DMS53 (cell line): ENCODE measurements at regions not wholly inside any gene's neighbourhood (a gene's known extent, or its start where the extent isn't known, plus 50 kb on each side); places are given as distances from the start of the nearest gene placed in this dataset.
A peak's percentile ranks its signal among the peaks of the same experiment; 100 is the strongest.

ENCODE experiments used
- DNase-seq: peaks from one replicate; lab custom pipeline; 2025; lab: John Stamatoyannopoulos, UW

GRCh38 chr5:118778941-118779340, 209.4 kb downstream of the DTWD2 start:
- no peak for DNase-seq

DNA sequence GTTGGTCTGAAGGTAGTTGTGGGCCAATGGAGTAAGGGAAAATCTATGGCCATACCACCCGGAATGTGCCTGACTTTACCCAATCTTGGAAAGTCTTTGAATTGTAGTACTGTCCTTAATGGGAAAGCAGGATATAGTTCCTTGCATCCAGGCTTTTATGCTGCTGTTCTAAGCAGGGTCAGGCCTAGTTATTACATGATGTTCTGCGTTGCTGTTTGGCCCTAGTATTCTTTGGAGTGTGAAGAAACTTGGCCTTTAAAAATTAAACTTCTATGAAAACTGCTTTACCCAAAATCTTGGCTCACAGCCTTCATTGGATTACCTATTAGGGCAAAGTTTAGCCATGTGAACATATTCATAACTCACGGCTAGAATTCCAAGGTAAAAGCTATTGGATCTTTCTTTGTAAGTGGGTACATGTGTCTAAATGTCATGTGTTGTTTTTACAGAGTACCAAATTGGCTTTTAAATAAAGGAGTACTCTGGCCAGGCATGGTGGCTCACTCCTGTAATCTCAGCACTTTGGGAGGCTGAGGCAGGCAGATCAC, 211.1 kb downstream of the DTWD2 start:
- DNase-seq, result no peak

GRCh38 chr5:118776755-118777154, 211.6 kb downstream of the DTWD2 start:
- DNase-seq, result no peak

DNA sequence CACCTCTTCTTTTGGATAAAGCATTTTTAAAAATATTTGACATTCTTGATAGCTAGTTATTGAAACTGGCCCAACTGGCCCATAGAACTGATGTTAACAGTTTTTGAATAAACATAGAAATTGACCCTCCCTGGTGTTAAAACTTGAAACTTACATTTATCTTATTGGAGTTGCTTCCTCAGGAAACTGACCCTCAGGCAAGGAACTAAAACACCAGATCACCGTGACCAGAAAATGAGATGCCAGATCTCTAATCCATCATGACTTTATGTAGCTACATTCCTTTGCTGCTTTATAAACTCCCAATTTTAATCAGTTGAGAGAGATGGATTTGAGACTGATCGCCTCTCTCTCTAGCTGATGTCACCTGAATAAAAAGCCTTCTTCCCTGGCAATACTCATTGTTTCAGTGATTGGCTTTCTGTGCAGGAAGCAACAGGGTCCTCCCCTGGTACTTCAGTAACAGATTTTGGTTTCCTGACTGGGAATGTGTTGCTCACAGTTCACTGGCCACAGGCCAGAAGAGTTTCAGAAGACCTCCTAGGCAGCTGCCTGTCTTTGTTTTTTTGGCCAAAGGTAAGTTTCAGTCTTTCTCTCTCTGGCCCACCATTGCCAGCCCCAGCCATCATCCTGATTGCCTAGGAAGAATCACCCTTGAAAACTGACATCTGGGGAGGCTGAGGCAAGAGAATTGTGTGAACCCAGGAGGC, 212.4 kb downstream of the DTWD2 start:
- no peak for DNase-seq

GRCh38 chr5:118768607-118769175, 219.7 kb downstream of the DTWD2 start:
- DNase-seq, result no peak

- no peak for DNase-seq
Measured at GRCh38 chr5:118762291-118762690, 226.1 kb downstream of the DTWD2 start.

DNA sequence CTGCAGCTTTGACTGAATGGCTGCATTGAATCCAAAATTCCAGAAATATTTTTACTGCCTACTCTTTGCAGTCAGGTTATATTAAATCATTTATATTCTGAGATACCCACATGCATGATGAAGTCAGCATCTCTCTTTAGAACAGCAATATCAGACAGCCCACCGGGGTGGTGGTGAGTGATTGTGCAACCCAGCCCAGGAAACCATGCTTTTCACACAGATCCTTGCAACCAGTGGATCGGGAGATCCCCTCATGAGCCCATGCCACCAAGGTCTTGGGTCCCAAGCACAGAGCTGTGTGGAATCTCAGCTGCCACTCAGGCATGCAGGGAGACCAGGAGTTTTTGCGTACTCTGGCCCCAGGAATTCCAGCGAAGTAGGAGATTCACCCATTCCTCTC, 226.5 kb downstream of the DTWD2 start:
- no peak for DNase-seq

DNA sequence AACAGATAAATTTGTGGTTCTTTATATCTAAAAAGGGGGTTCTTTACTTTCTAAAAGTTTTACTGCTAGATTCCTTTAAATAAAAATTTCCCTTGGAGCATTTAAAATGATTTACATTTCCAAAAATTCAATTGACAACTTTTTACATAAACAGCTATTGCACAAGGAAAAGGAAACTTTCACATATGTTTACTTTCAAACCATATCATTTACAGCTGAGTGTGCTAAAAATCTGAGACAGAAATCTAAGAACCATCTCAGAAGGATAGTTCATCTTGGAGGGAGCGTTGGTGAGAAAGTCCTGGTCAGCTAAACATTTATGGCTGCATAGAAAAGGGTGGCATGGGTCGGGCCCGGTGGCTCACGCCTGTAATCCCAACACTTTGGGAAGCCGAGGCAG, 235.4 kb downstream of the DTWD2 start:
- DNase-seq, result no peak

DNA sequence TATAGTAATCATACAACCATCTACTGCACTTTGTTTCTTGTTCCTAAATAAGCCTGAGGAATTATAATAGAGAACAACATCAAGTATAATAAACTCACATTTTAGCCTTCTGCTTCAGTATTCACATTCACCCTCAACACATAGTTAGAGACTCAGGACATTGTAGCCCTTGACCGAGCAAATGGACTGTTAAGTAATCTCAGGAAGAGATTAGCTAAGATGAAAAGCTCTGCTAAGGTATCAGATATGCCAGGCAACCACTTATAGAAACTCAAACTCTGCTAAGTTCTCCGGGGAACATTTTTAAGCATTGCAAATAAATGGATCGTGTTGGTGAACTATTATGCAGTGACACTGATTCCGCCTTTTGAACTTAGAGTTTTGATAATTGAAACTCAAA, 252.0 kb downstream of the DTWD2 start:
- DNase-seq, result no peak

DNA sequence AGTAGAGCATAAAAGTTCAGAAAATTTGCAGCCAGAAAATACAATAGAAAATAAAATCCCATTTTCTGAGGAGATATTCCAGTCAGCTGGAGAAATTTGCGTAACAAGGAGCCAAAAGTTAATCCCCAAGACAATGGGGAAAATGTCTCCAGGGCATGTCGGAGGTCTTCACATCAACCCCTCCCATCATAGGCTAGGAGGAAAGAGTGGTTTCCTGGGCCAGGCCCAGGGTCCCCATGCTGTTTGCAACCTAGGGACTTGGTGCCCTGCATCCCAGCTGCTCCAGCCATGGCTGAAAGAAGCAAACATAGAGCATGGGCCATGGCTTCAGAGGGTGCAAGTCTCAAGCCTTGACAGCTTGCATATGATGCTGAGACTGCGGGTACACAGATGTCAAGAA, 255.0 kb downstream of the DTWD2 start:
- no peak for DNase-seq

DNA sequence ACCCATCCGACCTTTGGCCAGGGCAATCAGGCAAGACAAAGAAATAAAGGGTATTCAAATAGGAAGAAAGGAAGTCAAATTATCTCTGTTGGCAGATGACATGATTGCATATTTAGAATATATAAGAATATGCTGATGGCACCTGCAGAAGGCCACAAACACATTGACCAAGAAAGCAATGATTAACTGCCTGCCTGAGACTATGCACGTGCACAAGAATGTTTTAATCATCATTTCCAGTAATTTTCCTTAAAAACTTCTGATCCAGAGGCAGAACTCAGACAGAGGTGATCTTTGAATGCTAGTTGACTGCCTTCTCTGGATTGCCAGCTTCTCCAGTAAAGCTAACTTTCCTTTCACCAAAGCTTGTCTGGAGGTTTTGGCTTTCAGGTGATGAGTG, 260.2 kb downstream of the DTWD2 start:
- DNase-seq, result no peak

DNA sequence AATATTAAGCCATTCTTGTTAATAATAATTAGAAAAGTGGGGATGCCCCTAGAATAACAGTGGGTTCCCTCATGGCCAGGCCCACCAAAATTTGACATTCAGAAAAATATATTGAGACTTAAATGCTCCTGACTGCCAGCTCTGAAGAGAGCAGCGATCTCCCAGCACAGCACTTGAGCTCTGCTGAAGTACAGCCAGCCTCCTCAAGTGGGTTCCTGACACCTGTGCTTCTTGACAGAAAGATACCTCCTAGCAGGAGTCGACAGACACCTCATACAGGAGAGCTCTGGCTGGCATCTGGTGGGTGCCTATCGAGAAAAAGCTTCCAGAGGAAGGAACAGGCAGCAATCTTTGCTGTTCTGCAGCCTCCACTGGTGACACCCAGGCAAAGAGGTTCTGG, 261.5 kb downstream of the DTWD2 start:
- DNase-seq, result peak; percentile 16

DNA sequence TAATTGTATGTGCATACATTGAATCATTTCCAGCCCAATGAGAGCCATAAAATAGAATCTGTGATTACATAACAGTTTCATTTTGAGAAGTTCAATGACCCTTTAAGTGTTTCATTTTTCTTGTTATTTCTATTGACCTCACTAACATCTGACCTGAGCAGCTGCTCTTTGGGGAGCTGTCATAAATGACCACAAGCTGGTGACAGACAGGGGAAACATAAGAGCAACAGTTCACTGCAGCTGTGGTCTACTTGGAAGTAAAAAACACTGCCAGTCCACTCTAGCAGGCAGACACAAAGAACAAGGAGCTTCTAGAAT, 265.4 kb downstream of the DTWD2 start:
- no peak for DNase-seq

- no peak for DNase-seq
Measured at GRCh38 chr5:118722122-118723020, 266.0 kb downstream of the DTWD2 start.

DNA sequence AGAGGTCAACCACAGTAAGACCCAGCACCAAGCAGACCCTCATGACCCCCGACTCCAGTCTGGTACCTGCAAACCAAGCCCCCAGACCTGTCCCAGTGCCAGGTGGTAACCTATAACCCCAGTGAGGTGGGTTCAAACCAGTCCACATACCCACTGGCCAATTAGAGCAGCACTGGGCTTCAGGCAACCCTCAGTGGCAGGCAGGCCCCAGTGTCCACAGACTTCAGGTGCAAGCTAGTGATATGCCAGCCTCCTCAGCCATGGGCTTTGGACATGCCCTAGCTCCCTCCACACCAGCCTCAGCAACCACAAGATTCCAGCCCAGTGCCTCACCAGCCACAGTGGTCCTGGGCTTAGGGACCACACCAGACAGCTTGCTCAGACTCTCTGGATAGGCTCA, 276.6 kb downstream of the DTWD2 start:
- no peak for DNase-seq

- DNase-seq, result no peak
Measured at GRCh38 chr5:118705959-118706667, 282.2 kb downstream of the DTWD2 start.

DNA sequence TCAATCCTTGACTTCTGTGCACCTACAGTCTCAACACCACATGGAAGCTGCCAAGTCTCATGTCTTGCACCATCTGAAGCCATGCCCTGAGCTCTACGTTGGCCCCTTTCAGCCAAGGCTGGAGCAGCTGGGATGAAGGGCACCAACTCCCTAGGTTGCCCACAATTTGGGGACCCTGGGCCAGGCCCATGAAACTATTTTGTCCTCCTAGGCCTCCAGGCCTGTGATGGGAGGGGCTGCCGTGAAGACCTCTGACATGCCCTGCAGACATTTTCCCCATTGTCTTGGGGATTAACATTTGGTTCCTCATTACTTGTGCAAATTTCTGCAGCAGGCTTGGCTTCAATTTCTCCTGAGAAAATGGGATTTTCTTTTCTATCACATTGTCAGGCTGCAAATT, 285.1 kb downstream of the DTWD2 start:
- DNase-seq, result no peak

DNA sequence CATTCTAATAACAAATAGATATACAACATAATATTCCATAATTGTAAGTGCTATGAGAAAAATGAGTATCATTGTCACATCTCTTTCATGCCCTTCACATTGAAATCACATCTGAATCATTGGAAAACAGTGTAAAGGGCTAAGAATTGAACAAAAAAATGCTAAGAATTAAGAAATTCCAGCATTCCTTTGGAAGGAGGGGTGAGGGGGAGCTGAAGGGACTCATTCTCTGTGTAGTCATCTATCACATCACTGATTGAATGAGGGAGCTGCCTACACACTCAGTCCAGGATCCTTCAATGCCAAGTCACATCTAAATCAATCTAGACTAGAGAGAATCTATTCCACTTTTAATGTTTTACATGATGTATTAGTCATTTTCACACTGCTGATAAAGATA, 286.6 kb downstream of the DTWD2 start:
- no peak for DNase-seq

DNA sequence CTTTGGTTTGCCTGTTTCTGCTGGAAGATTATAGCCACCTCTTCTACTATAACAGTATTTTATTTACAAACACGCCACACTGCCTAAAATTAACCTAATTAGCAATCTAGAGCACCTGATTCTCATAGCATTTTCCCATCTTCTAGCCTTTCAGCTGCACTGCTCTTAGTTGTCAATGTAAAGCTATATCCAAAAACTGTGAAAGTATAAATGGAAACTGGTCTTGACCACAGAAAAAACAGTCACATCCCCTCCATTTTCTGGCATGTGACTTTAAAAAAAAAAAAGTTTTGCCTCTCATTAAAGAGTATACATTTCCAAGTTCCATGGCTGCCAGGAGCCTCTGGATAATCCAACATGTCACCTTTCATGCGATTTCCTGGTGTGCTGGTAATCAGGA, 287.8 kb downstream of the DTWD2 start:
- DNase-seq, result no peak

- peak; percentile 37 for DNase-seq
Measured at GRCh38 chr5:118698774-118699173, 289.6 kb downstream of the DTWD2 start.

DNA sequence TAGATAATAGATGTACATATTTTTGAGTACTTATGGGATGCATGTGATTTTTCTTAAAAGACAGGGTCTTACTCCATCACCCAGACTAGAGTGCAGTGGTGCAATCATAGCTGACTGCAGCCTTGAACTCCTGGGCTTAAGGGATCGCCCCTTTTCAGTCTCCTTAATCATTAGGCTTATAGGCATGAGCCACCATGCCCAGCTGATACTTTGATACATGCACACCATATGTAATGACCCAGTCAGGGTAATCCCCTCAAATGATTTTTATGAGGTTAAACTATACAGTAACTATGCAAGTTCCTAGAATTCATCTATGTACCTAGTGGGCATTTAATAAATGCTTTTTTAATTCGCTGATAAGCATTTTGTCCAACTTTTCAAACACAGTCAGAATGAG, 292.3 kb downstream of the DTWD2 start:
- no peak for DNase-seq

DNA sequence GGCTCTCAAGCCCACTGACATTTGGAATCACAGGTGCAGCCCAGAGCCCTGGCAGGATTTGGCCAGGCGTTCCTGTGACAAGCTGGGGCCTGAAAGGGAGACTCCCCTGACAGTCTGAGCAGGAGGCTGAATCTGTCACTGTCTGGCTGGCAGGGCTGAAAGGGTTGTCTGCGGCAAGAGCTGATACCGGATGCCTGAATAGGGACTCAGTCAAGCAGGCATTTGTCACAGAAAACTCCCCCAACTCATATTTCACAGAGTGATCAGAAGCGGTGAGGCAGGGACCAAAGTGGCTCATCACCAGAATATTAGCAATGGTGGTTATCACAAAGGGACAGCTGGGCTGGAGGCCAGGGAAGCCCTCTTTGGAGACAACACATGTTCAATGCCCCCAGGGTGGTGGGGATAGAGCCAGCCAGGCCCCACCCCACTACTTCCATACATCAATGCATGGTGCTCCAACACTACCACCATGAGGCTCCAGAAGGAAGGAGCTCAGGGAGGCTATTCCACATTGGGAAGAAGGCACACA, 295.5 kb downstream of the DTWD2 start:
- no peak for DNase-seq
